ENCODE measurements at regions not wholly inside any gene's neighbourhood (a gene's known extent, or its start where the extent isn't known, plus 50 kb on each side); places are given as distances from the start of the nearest gene placed in this dataset.

DNA sequence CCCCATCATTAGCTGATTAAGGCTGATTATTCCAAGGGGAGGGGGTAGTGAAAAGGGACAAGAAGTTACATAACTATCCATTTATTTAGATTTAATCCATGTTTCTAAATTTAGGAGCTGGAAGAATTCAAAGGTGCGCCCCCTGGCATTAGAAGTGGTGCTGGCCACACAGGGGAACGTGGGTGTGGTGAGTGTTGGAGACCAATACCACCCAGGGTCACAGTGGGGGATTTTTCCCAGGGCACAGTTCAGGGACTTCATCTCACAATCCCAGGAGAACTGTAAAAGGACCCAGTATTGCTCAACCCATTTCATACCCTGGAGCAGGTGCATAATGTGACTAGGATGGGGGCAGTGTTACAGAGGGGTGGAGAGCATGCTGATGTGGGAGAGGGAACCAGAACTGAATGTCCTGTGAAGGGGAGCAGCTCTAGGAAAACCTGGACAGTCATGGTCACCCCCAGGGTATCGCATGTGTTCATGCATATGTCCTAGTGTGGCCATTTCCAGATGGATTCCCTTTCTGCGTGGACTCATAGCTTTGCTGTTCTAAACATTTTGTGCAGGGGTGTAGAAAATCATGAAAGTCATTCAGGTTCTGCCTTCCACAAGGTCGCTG is 110.3 kb downstream of the LSM3 start:
- no peak for TF ChIP-seq POLR2A (IDR thresholded peaks at IDR 0.05; ENCODE audit: extremely low read depth, insufficient read length)
- H3K4me3 ChIP-seq (ENCODE audit: low read depth, low read length): no peak overlapping the region
- DNase-seq (ENCODE audit: low read depth): no peak

DNA sequence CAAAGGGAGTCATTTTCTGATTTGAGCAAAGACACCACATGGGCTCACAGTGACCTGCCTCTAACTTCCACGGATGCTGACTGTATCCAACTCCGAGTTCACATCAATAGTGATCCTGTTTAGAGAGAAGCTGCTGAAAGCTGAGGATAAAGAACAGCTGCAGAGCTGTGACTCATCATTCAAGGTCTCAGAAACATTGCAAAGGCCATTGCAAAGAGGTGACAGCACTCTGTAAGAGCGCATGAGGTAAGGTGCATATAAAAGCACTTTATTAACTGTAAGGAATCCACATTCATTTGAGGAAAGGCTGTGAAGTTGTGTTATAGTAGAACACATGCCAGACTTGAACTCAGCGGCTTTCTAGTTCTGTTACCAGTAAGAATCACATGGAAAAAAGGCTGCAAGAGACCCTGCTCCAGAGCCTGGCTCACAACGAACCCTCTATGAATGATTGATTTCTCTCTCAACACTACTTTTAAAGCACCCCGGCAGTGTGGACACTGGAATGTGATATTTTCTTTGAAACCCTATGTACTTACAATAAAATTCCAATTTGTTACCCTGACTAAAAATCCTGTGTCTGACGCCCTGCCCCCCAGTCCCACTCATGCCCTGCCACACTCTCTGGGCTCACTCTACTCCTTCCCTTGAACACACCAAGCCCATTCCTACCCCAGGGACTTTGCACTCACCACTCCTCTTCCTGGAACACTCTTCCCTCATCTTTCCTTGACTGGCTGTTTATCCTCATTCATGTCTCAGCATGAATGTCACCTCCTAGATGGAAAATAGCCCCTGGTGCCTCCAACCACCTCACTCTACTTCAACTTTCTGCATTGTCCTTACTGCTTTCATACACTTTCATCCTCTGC is 111.2 kb downstream of the LSM3 start:
- no peak overlapping the region for H3K4me3 ChIP-seq (ENCODE audit: low read depth, low read length)
- TF ChIP-seq MYC (IDR thresholded peaks at IDR 0.05; ENCODE audit: low read depth, low read length) (no peak), POLR2A (IDR thresholded peaks at IDR 0.05; ENCODE audit: extremely low read depth, insufficient read length) (no peak)
- TF ChIP-seq, protein P1, sequence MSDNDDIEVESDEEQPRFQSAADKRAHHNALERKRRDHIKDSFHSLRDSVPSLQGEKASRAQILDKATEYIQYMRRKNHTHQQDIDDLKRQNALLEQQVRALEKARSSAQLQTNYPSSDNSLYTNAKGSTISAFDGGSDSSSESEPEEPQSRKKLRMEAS (IDR thresholded peaks at IDR 0.05; ENCODE audit: low read depth, low read length): no peak
- TF ChIP-seq, protein P2, sequence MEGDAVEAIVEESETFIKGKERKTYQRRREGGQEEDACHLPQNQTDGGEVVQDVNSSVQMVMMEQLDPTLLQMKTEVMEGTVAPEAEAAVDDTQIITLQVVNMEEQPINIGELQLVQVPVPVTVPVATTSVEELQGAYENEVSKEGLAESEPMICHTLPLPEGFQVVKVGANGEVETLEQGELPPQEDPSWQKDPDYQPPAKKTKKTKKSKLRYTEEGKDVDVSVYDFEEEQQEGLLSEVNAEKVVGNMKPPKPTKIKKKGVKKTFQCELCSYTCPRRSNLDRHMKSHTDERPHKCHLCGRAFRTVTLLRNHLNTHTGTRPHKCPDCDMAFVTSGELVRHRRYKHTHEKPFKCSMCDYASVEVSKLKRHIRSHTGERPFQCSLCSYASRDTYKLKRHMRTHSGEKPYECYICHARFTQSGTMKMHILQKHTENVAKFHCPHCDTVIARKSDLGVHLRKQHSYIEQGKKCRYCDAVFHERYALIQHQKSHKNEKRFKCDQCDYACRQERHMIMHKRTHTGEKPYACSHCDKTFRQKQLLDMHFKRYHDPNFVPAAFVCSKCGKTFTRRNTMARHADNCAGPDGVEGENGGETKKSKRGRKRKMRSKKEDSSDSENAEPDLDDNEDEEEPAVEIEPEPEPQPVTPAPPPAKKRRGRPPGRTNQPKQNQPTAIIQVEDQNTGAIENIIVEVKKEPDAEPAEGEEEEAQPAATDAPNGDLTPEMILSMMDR (IDR thresholded peaks at IDR 0.05; ENCODE audit: low read depth, low read length): no peak
- peak; percentile 46 for DNase-seq (ENCODE audit: low read depth)

DNA sequence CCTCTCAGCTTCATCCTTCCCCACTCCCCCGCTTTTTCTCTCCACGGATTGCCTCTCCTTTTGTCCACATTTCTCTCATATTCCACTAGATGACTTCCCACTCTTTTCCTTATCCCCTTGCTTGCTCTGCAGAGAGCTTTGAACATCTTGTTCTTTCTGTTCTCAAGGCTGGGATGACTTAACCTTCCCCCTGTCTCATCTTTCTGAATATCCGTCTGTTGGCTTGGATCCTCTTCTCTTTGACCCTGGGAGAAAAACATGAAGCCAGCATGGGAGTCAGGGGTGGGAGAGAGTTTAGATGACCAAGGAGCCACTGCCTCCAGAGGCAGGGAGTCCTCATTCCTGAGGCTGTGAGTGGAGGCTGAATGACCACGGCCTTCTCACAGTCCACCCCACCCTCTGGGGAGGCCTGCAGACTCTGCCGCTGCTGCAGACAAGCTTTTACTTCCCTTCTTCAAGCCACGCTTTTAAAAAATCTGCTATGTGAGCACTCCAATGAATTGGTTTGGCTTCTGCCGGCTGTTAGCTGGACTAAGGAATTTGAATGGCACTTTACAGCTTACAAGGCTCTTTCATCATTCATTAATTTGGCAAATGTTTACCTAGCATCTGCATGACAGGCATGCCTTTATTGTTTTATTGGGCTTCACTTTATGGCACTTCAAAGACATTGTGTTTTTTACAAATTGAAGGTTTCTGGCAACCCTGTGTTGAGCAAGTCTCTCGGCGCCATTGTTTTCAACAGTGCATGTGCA is 111.6 kb upstream of the SLC6A6 start:
- no peak for DNase-seq (ENCODE audit: low read depth)
- TF ChIP-seq, protein P1 (IDR thresholded peaks at IDR 0.05; ENCODE audit: low read depth, low read length): no peak
- TF ChIP-seq MYC (IDR thresholded peaks at IDR 0.05; ENCODE audit: low read depth, low read length): no peak
- TF ChIP-seq, protein P2 (IDR thresholded peaks at IDR 0.05; ENCODE audit: low read depth, low read length): no peak
- no peak for TF ChIP-seq POLR2A (IDR thresholded peaks at IDR 0.05; ENCODE audit: extremely low read depth, insufficient read length)
- no peak overlapping the region for H3K4me3 ChIP-seq (ENCODE audit: low read depth, low read length)

DNA sequence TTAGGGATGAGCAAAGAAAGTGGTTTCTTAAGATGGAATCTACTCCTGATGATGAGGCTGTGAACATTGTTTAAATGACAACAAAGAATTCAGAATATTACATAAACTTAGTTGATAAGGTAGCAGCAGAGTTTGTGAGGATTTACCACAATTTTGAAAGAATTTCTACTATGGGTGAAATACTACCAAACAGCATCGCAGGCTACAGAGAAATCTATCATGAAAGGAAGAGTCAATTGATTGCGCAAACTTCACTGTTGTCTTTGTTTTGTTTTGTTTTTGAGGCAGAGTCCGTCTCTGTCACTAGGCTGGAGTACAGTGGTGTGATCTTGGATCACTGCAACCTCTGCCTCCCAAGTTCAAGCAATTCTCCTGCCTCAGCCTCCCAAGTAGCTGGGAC is 107.4 kb upstream of the SLC6A6 start:
- no peak for DNase-seq (ENCODE audit: low read depth)
- no peak overlapping the region for H3K4me3 ChIP-seq (ENCODE audit: low read depth, low read length)
- no peak for TF ChIP-seq POLR2A (IDR thresholded peaks at IDR 0.05; ENCODE audit: extremely low read depth, insufficient read length)
- TF ChIP-seq MYC (IDR thresholded peaks at IDR 0.05; ENCODE audit: low read depth, low read length): no peak
- TF ChIP-seq, protein P2 (IDR thresholded peaks at IDR 0.05; ENCODE audit: low read depth, low read length): no peak
- TF ChIP-seq, protein P1 (IDR thresholded peaks at IDR 0.05; ENCODE audit: low read depth, low read length): no peak

DNA sequence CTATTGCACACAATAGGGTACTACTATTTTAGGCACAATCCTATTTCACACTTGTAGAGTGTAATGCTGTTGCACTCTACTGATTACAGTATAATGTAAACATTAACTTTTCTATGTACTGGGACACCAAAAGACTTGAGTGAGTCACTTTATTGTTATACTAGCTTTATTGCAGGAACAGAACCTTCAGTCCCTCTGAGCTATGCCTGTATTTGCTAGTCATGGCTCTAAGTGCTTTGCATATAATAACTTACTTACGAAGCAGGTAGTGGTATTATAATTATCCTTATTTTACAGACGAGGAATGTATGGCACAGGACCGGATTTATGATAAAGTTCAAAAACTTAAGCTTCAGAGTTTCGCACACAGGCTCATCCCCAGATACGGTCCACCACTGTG is 106.6 kb upstream of the SLC6A6 start:
- H3K4me3 ChIP-seq (ENCODE audit: low read depth, low read length): no peak overlapping the region
- DNase-seq (ENCODE audit: low read depth): no peak
- TF ChIP-seq POLR2A (IDR thresholded peaks at IDR 0.05; ENCODE audit: extremely low read depth, insufficient read length): no peak
- TF ChIP-seq MYC (IDR thresholded peaks at IDR 0.05; ENCODE audit: low read depth, low read length): no peak
- TF ChIP-seq, protein P1 (IDR thresholded peaks at IDR 0.05; ENCODE audit: low read depth, low read length): no peak
- TF ChIP-seq, protein P2 (IDR thresholded peaks at IDR 0.05; ENCODE audit: low read depth, low read length): no peak

DNA sequence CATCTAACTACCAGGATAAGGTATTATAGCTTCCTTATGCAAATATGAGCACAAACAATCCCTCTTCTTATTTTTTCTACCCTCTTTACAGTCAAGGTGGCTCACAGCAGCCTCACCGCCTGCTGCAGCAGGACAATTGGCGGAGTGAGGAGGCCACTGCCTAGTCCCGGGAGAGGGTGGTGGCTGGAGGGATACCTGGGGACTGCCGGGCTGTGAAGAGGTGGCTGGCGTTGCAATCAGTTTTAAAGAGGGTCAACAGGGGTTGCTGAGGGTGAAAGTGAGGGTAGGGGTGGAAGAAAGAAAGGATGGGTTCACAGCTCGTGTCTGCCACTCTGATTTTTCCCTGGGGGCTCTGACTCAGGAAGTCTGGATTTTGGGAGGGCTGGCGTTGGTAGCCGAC is 105.1 kb upstream of the SLC6A6 start:
- H3K4me3 ChIP-seq (ENCODE audit: low read depth, low read length): no peak overlapping the region
- DNase-seq (ENCODE audit: low read depth): no peak
- TF ChIP-seq, protein P1 (IDR thresholded peaks at IDR 0.05; ENCODE audit: low read depth, low read length): no peak
- TF ChIP-seq MYC (IDR thresholded peaks at IDR 0.05; ENCODE audit: low read depth, low read length) (no peak), POLR2A (IDR thresholded peaks at IDR 0.05; ENCODE audit: extremely low read depth, insufficient read length) (no peak)
- TF ChIP-seq, protein P2 (IDR thresholded peaks at IDR 0.05; ENCODE audit: low read depth, low read length): no peak

All from NB4 (cell line).